ENCODE measurements at regions not wholly inside any gene's neighbourhood (a gene's known extent, or its start where the extent isn't known, plus 50 kb on each side); places are given as distances from the start of the nearest gene placed in this dataset.

- no peak for TF ChIP-seq POLR2A (IDR thresholded peaks at IDR 0.05)
- TF ChIP-seq, protein P1, sequence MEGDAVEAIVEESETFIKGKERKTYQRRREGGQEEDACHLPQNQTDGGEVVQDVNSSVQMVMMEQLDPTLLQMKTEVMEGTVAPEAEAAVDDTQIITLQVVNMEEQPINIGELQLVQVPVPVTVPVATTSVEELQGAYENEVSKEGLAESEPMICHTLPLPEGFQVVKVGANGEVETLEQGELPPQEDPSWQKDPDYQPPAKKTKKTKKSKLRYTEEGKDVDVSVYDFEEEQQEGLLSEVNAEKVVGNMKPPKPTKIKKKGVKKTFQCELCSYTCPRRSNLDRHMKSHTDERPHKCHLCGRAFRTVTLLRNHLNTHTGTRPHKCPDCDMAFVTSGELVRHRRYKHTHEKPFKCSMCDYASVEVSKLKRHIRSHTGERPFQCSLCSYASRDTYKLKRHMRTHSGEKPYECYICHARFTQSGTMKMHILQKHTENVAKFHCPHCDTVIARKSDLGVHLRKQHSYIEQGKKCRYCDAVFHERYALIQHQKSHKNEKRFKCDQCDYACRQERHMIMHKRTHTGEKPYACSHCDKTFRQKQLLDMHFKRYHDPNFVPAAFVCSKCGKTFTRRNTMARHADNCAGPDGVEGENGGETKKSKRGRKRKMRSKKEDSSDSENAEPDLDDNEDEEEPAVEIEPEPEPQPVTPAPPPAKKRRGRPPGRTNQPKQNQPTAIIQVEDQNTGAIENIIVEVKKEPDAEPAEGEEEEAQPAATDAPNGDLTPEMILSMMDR (IDR thresholded peaks at IDR 0.05): no peak
Measured at GRCh38 chr13:80655778-80656511, 315.0 kb upstream of the SPRY2 start.
